OCI-LY1 (cell line): ENCODE measurements at regions not wholly inside any gene's neighbourhood (a gene's known extent, or its start where the extent isn't known, plus 50 kb on each side); places are given as distances from the start of the nearest gene placed in this dataset.

Experiments used
- H2AFZ ChIP-seq: fragments of 200-600 bp; sonication (generic), shearing (Covaris generic); 2 replicates; pipeline ENCODE4 v1.6.0; 2014; ENCODE audit warnings: antibody characterized with exemption, mild to moderate bottlenecking, low read length
- H3F3A ChIP-seq: fragments of 200-600 bp; sonication (generic), shearing (Covaris generic); 2 replicates; pipeline ENCODE4 v1.6.0; 2014; ENCODE audit warnings: mild to moderate bottlenecking, antibody characterized with exemption, low read length, moderate library complexity; ENCODE audit not compliant: insufficient read depth
- H3K27ac ChIP-seq: fragments of 200-600 bp; sonication (generic); 2 replicates; pipeline ENCODE4 v1.5.1; 2014; ENCODE audit warnings: low read length, mixed run types, mild to moderate bottlenecking, low read depth; ENCODE audit not compliant: poor library complexity, severe bottlenecking
- H3K27me3 ChIP-seq: fragments of 200-600 bp; sonication (generic); 2 replicates; pipeline ENCODE4 v1.6.0; 2014; ENCODE audit warnings: antibody characterized with exemption, mild to moderate bottlenecking, low read length, moderate library complexity; ENCODE audit not compliant: insufficient read depth
- H3K36me3 ChIP-seq: fragments of 200-600 bp; sonication (generic); 2 replicates; pipeline ENCODE4 v1.6.1; 2014; ENCODE audit warnings: mild to moderate bottlenecking, antibody characterized with exemption, low read length, moderate library complexity, mixed read lengths; ENCODE audit not compliant: insufficient read depth
- H3K4me1 ChIP-seq: fragments of 200-600 bp; sonication (generic); 2 replicates; pipeline ENCODE4 v1.5.1; 2014; ENCODE audit warnings: mild to moderate bottlenecking, low read length, moderate library complexity; ENCODE audit not compliant: insufficient read depth, severe bottlenecking
- H3K4me2 ChIP-seq: fragments of 200-600 bp; sonication (generic), shearing (Covaris generic); 2 replicates; pipeline ENCODE4 v1.6.1; 2014; ENCODE audit warnings: low read length
- H3K4me3 ChIP-seq: fragments of 200-600 bp; sonication (generic); 2 replicates; pipeline ENCODE4 v1.5.1; 2014; ENCODE audit warnings: low read length, low read depth, mild to moderate bottlenecking, mixed read lengths; ENCODE audit not compliant: poor library complexity, severe bottlenecking
- H3K79me2 ChIP-seq: fragments of 200-600 bp; shearing (Covaris generic); 2 replicates; pipeline ENCODE4 v1.6.1; 2016; ENCODE audit warnings: mixed run types, low read length, mixed read lengths; ENCODE audit not compliant: insufficient read depth
- H3K9ac ChIP-seq: fragments of 200-600 bp; sonication (generic), shearing (Covaris generic); 2 replicates; pipeline ENCODE4 v1.6.1; 2014; ENCODE audit warnings: mild to moderate bottlenecking, low read length, mixed read lengths
- H3K9me2 ChIP-seq: fragments of 200-600 bp; sonication (generic), shearing (Covaris generic); 2 replicates; pipeline ENCODE4 v1.6.1; 2014; ENCODE audit warnings: low read depth, mild to moderate bottlenecking, low read length, mixed read lengths
- H3K9me3 ChIP-seq: fragments of 200-600 bp; shearing (Covaris generic); 2 replicates; pipeline ENCODE4 v1.6.1; 2014; ENCODE audit warnings: low read length, mixed read lengths
- H4K20me1 ChIP-seq: fragments of 200-600 bp; sonication (generic), shearing (Covaris generic); 2 replicates; pipeline ENCODE4 v1.6.0; 2016; ENCODE audit warnings: mild to moderate bottlenecking, low read length; ENCODE audit not compliant: insufficient read depth
- CTCF ChIP-seq: fragments of 200-600 bp; sonication (generic), shearing (Covaris generic); IDR thresholded peaks from 2 replicates; pipeline ENCODE4 v1.5.1; 2017; ENCODE audit warnings: mild to moderate bottlenecking, antibody characterized with exemption, low read length, moderate library complexity, mixed read lengths
- EZH2 ChIP-seq: fragments of 200-600 bp; sonication (generic), shearing (Covaris generic); IDR thresholded peaks from 2 replicates; pipeline ENCODE4 v1.8.0; 2017; ENCODE audit warnings: borderline replicate concordance, mixed run types, mild to moderate bottlenecking, antibody characterized with exemption, low read length, moderate library complexity, mixed read lengths

GRCh38 chr2:174682578-174683391, 81.5 kb downstream of the CHRNA1 start:
- no peaks in the 10 kb centered on the region for H3K79me2 ChIP-seq
- no peaks in the 10 kb centered on the region for H3F3A ChIP-seq
- no peak overlapping the region for H3K27ac ChIP-seq
- H3K9me3 ChIP-seq: no peaks in the 10 kb centered on the region
- H2AFZ ChIP-seq: peak overlapping the region; percentile 16; the same call in 1 of the 2 replicates
- peak overlapping the region; percentile 59 for H3K9ac ChIP-seq
- no peaks in the 10 kb centered on the region for H3K36me3 ChIP-seq
- peak overlapping the region; percentile 93 for H3K4me2 ChIP-seq
- H4K20me1 ChIP-seq: no peaks in the 10 kb centered on the region
- H3K9me2 ChIP-seq: no peaks in the 10 kb centered on the region
- H3K4me1 ChIP-seq: peaks cover 13% of the 10 kb centered on the region
- peak overlapping the region; percentile 70 for H3K4me3 ChIP-seq
- no peaks in the 10 kb centered on the region for H3K27me3 ChIP-seq
- no peak for TF ChIP-seq EZH2

DNA sequence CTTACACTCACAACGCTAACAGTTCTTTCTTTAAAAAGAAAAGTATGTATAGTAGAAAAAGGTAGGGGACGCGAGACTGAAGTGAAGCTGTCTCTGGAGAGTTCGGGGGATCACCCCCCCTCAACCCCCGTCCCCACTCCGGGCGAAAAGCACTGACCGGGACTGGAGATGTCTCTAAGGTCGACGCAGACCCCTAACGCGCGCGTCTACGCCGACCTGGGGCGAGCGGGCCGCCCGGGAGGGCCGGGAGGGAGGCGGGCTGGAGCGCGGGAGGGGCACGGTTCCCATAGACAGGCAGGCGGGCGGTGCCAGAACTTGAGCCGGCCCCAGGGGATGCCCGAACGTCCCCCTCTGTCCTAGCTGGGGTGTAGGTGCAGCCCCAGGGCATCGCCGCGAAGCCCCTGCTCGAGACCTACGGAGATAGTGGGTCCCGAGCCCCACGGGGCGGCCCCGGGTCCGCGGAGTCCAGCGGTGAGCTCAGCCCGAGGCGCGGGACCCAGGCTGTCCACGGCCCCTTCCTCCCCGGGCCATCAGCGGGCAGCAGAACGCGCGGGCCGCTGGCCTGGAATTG, 82.2 kb downstream of the CHRNA1 start:
- Histone ChIP-seq H2AFZ (peak overlapping the region; percentile 3; the same call in 1 of the 2 replicates), H3K36me3 (no peaks in the 10 kb centered on the region), H4K20me1 (no peaks in the 10 kb centered on the region), H3K79me2 (no peaks in the 10 kb centered on the region), H3K9me3 (no peaks in the 10 kb centered on the region), H3K9me2 (no peaks in the 10 kb centered on the region), H3K4me2 (peak overlapping the region; percentile 93), H3K4me1 (peaks cover 13% of the 10 kb centered on the region), H3K9ac (peak overlapping the region; percentile 59), H3K27ac (no peak overlapping the region), H3K27me3 (no peaks in the 10 kb centered on the region), H3K4me3 (peak overlapping the region; percentile 70), H3F3A (no peaks in the 10 kb centered on the region)
- TF ChIP-seq EZH2 (no peak), CTCF (no peak)

DNA sequence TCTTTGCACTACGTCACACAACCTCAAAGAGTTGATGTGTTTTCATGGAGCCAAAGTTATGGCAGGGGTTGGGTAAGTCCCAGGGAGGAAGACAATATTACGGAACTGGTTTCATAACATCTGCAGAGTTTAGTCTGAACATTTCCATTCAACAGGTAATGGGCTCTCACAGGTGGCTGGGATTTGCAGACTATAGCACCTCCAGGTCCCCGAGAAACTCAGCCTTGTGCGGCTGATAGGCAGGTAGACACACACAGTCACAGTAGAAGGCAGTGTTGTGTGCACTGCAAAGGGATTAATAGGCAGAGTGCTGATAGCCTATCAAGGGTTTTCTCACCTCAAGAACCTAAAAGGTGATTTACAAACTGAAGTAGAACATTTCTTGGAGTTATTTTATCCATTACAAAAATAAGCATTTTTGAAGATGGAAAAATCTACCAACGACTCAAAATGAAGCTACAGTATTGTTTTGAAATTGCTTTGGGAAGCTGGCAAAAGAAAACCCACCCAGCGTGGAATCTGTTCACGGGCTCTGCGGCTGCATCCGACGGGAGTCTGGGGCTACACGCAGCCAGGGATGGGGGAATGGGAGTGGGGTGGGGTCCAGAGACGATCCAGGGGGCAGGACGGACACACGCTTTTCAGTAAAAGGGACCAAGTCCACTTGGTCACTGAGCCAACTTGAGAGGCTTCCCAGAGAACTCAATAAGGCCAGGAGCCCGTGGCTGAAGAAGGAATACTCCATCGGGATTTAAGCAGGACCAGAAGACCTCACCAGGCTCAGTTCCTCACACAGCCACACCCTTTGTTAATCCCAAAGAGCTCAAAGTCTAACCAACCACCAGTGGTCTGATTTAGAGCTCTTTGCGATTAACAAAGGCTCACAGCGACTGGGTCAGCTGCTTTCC, 82.9 kb downstream of the CHRNA1 start:
- peak overlapping the region; percentile 59; the same call in 1 of the 2 replicates for H3K9ac ChIP-seq

More for the DNA sequence above, 82.9 kb downstream of the CHRNA1 start:
- TF ChIP-seq EZH2: no peak
- no peak for TF ChIP-seq CTCF
- Histone ChIP-seq H3K9me2 (no peaks in the 10 kb centered on the region), H3K27ac (no peak overlapping the region), H3K27me3 (no peaks in the 10 kb centered on the region), H3K4me3 (peak overlapping the region; percentile 70), H3K36me3 (no peaks in the 10 kb centered on the region), H3K4me2 (peak overlapping the region; percentile 93), H4K20me1 (no peaks in the 10 kb centered on the region), H3K9me3 (no peaks in the 10 kb centered on the region), H2AFZ (no peak overlapping the region), H3F3A (no peaks in the 10 kb centered on the region), H3K4me1 (peaks cover 13% of the 10 kb centered on the region), H3K79me2 (no peaks in the 10 kb centered on the region)
